ENCODE measurements at regions not wholly inside any gene's neighbourhood (a gene's known extent, or its start where the extent isn't known, plus 50 kb on each side); places are given as distances from the start of the nearest gene placed in this dataset.
A peak's percentile ranks its signal among the peaks of the same experiment; 100 is the strongest.

DNA sequence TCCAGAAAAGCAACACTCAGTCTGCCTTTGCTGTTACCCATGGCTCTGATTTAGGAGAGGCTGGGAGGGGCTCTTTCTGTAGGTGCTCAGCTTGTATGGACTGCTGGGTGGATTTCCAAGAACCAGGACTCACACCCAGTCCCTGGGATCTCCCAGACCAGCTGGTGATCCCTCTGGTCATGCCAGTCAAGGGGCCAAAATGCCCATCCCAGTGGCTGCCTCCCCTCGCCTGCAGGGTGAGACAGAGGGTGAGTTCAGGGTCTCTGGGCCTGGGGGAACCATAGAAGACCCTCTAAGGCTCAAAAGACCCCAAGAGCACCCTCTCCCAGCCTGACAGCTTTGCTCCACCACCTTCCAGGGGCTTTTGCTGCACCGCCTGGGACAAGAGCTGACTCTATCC lies 78.6 kb upstream of the MYL2 start:
- DNase-seq (ENCODE audit: low read depth), result no peak
- H3K4me3 ChIP-seq (ENCODE audit: control insufficient read depth, low read depth, low read length), result no peak overlapping the region
- TF ChIP-seq, protein P1, sequence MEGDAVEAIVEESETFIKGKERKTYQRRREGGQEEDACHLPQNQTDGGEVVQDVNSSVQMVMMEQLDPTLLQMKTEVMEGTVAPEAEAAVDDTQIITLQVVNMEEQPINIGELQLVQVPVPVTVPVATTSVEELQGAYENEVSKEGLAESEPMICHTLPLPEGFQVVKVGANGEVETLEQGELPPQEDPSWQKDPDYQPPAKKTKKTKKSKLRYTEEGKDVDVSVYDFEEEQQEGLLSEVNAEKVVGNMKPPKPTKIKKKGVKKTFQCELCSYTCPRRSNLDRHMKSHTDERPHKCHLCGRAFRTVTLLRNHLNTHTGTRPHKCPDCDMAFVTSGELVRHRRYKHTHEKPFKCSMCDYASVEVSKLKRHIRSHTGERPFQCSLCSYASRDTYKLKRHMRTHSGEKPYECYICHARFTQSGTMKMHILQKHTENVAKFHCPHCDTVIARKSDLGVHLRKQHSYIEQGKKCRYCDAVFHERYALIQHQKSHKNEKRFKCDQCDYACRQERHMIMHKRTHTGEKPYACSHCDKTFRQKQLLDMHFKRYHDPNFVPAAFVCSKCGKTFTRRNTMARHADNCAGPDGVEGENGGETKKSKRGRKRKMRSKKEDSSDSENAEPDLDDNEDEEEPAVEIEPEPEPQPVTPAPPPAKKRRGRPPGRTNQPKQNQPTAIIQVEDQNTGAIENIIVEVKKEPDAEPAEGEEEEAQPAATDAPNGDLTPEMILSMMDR (conservative IDR thresholded peaks at IDR 0.05; ENCODE audit: control insufficient read depth, insufficient read depth, low read depth, low read length), result no peak

DNA sequence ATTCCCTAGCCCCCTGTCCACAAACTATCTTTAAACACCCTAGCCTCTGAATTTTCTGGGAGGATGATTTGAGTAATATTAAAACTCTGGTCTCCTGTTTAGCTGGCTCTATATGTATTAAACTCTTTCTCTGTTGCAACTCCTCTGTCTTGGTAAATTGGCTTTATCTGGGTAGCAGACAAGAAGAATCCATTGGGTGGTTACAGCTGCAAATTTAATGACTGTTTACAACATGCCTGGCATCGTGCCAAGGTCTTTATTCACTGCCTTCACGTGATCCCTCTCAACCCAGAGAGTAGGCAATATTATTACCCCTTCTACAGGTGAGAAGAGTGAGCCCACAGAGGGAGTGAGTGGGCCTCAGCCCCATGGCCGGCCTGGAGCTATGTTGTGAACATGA lies 77.8 kb upstream of the MYL2 start:
- H3K4me3 ChIP-seq (ENCODE audit: control insufficient read depth, low read depth, low read length), result no peak overlapping the region
- TF ChIP-seq, protein P1 (conservative IDR thresholded peaks at IDR 0.05; ENCODE audit: control insufficient read depth, insufficient read depth, low read depth, low read length), result no peak
- peak; percentile 8 for DNase-seq (ENCODE audit: low read depth)

DNA sequence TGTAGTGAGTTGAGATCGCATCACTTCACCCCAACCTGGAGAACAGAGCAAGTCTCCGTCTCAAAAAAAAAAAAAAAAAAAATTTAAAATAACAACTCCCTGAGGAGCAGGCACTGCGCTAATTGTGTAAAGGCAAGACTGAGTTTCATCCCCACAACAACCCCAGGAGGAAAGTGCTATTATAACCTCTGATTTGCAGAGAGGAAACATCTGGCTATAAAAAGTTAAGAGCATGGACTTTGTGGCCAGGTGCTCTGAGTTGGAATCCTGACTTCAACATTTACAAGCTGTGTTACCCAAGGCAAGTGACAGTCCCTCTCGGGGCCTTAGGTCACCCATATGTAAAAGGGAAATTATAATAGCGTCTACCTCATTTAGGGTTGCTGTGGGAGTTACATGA lies 76.0 kb upstream of the MYL2 start:
- TF ChIP-seq, protein P1 (conservative IDR thresholded peaks at IDR 0.05; ENCODE audit: control insufficient read depth, insufficient read depth, low read depth, low read length), result no peak
- H3K4me3 ChIP-seq (ENCODE audit: control insufficient read depth, low read depth, low read length), result no peak overlapping the region
- no peak for DNase-seq (ENCODE audit: low read depth)

DNA sequence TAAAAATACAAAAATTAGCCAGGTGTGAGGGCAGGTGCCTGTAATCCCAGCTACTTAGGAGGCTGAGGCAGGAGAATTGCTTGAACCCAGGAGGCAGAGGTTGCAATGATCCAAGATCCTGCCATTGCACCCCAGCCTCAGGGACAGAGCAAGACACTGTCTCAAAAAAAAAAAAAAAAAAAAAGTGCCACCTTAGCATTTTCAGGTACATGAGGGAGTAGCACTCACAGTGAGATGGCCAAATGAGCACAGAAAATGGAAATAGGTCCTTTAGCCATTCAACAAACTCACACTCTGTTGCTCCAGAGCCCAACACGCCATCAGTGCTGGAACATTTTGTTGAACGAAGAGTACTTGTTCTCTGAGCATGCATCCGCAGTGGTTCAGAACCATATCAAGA lies 75.2 kb upstream of the MYL2 start:
- no peak overlapping the region for H3K4me3 ChIP-seq (ENCODE audit: control insufficient read depth, low read depth, low read length)
- TF ChIP-seq, protein P1 (conservative IDR thresholded peaks at IDR 0.05; ENCODE audit: control insufficient read depth, insufficient read depth, low read depth, low read length), result no peak
- DNase-seq (ENCODE audit: low read depth), result no peak

DNA sequence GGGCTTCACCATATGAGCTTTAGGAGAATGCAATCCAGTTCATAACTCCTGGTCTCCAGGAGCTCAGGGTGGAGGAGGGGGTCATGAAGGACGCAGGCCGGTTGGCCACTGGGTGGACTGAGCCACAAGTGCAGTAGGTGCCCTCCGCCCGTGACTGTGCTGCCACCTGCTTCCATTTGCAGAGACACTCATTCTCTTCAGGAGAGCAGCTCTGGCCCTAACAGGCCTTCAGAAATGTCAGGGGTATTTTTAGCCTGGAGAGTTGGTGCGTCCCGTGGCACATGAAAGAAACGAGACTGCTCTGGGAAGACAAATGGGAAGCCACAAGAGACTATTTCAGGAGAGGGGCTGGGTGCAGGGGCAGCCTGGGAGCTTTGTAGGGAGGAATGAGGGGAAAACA lies 74.6 kb upstream of the MYL2 start:
- no peak overlapping the region for H3K4me3 ChIP-seq (ENCODE audit: control insufficient read depth, low read depth, low read length)
- TF ChIP-seq, protein P1 (conservative IDR thresholded peaks at IDR 0.05; ENCODE audit: control insufficient read depth, insufficient read depth, low read depth, low read length), result no peak

DNA sequence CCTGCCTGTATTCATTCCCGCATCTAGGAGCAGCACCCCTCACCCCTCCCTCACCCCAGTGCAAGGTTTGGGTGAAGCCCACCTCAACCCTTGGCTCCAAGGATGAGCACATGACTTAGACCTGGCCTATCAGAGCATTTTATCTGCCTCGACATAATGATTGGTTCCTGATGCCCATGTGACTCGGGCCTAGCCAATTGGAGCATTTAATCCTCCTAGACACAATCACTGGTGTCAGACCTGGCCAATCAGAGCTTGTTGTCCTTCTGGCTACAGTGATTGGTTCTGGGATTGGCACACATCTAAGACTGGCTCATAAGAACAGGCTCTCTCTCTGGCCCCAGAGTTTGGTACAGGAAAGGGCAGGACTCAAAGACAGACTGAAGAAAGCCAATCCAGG lies 73.1 kb upstream of the MYL2 start:
- TF ChIP-seq, protein P1 (conservative IDR thresholded peaks at IDR 0.05; ENCODE audit: control insufficient read depth, insufficient read depth, low read depth, low read length), result no peak
- no peak for DNase-seq (ENCODE audit: low read depth)
- no peak overlapping the region for H3K4me3 ChIP-seq (ENCODE audit: control insufficient read depth, low read depth, low read length)

More for the DNA sequence above, 74.6 kb upstream of the MYL2 start:
- no peak for DNase-seq (ENCODE audit: low read depth)

DNA sequence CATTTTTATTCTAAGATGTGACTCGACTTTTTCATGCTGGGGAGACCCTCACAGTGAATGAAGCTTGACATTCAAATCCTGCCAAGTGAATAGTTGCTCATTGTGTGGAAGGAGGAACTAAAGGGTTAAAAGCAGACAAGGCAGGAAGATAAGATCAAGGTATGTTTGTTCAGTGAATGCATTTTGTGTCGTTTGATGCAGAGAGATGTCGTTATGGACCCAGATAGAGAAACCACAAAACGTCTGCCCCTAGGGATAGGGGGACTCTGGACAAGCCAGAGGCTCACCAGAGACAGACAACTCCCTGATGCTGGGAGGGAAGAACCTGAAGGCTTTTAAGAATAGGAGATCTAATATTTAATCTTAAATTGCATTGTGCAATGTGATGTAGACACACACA lies 72.5 kb upstream of the MYL2 start:
- DNase-seq (ENCODE audit: low read depth), result no peak
- H3K4me3 ChIP-seq (ENCODE audit: control insufficient read depth, low read depth, low read length), result no peak overlapping the region
- TF ChIP-seq, protein P1 (conservative IDR thresholded peaks at IDR 0.05; ENCODE audit: control insufficient read depth, insufficient read depth, low read depth, low read length), result no peak
